Endothelial cell (in vitro differentiated cells): ENCODE measurements at regions not wholly inside any gene's neighbourhood (a gene's known extent, or its start where the extent isn't known, plus 50 kb on each side); places are given as distances from the start of the nearest gene placed in this dataset.
"Not testable (repeated sequence)": the region's sequence is repeated elsewhere in the genome, so short reads cannot be mapped to it uniquely, and the experiment has no call there.

Source experiments
- DNase-seq: peaks from one replicate; pipeline ENCODE4 v3.0.0; 2021; ENCODE audit warnings: low spot score
- H3K27ac Mint-ChIP-seq: one replicate; pipeline ENCODE4 v1.8.0; 2021; ENCODE audit warnings: mixed read lengths, inconsistent platforms; ENCODE audit not compliant: unreplicated experiment
- H3K27me3 Mint-ChIP-seq: one replicate; pipeline ENCODE4 v1.8.0; 2021; ENCODE audit warnings: mild to moderate bottlenecking, moderate library complexity, mixed read lengths, inconsistent platforms; ENCODE audit not compliant: unreplicated experiment
- H3K36me3 Mint-ChIP-seq: one replicate; pipeline ENCODE4 v1.8.0; 2021; ENCODE audit warnings: mild to moderate bottlenecking, low read depth, mixed read lengths, inconsistent platforms; ENCODE audit not compliant: unreplicated experiment
- H3K4me1 Mint-ChIP-seq: one replicate; pipeline ENCODE4 v1.8.0; 2021; ENCODE audit warnings: mild to moderate bottlenecking, mixed read lengths, inconsistent platforms; ENCODE audit not compliant: unreplicated experiment
- H3K4me3 Mint-ChIP-seq: one replicate; pipeline ENCODE4 v1.8.0; 2021; ENCODE audit warnings: mild to moderate bottlenecking, mixed read lengths, inconsistent platforms; ENCODE audit not compliant: unreplicated experiment
- H3K9me3 Mint-ChIP-seq: one replicate; pipeline ENCODE4 v1.8.0; 2021; ENCODE audit warnings: mixed read lengths, inconsistent platforms; ENCODE audit not compliant: unreplicated experiment
- CTCF ChIP-seq: fragments of 200-600 bp; sonication (generic); IDR thresholded peaks from one replicate; pipeline ENCODE4 v1.5.0; 2021; ENCODE audit warnings: antibody characterized with exemption; ENCODE audit not compliant: unreplicated experiment

- no peaks in the 10 kb centered on the region for H3K9me3 Mint-ChIP-seq
- H3K4me3 Mint-ChIP-seq = no peak overlapping the region
- DNase-seq = no peak
- H3K27ac Mint-ChIP-seq = no peak overlapping the region
- no peak for TF ChIP-seq CTCF
- no peaks in the 10 kb centered on the region for H3K4me1 Mint-ChIP-seq
- no peaks in the 10 kb centered on the region for H3K36me3 Mint-ChIP-seq
- no peaks in the 10 kb centered on the region for H3K27me3 Mint-ChIP-seq
Observed at GRCh38 chr6:78744144-78744543, 123.2 kb upstream of the IRAK1BP1 start.

- no peaks in the 10 kb centered on the region for H3K27me3 Mint-ChIP-seq
- no peaks in the 10 kb centered on the region for H3K36me3 Mint-ChIP-seq
- no peak for DNase-seq
- H3K4me3 Mint-ChIP-seq = no peak overlapping the region
- H3K9me3 Mint-ChIP-seq = no peaks in the 10 kb centered on the region
- no peak overlapping the region for H3K27ac Mint-ChIP-seq
- no peaks in the 10 kb centered on the region for H3K4me1 Mint-ChIP-seq
- no peak for TF ChIP-seq CTCF
Observed at GRCh38 chr6:78746457-78746856, 120.9 kb upstream of the IRAK1BP1 start.

- TF ChIP-seq CTCF = no peak
- Mint-ChIP-seq H3K4me3 (no peak overlapping the region), H3K9me3 (no peaks in the 10 kb centered on the region), H3K27ac (no peak overlapping the region), H3K27me3 (no peaks in the 10 kb centered on the region), H3K4me1 (no peaks in the 10 kb centered on the region), H3K36me3 (no peaks in the 10 kb centered on the region)
- DNase-seq = no peak
Observed at GRCh38 chr6:78749326-78749725, 118.0 kb upstream of the IRAK1BP1 start.

GRCh38 chr6:78758297-78758798 is 109.0 kb upstream of the IRAK1BP1 start:
- not testable (repeated sequence) for H3K27ac Mint-ChIP-seq, H3K9me3 Mint-ChIP-seq, DNase-seq, H3K27me3 Mint-ChIP-seq, H3K4me1 Mint-ChIP-seq, H3K4me3 Mint-ChIP-seq
- peaks cover 13% of the 10 kb centered on the region for H3K36me3 Mint-ChIP-seq

- TF ChIP-seq CTCF = no peak
- Mint-ChIP-seq H3K27ac (no peak overlapping the region), H3K4me1 (peaks cover 3% of the 10 kb centered on the region), H3K9me3 (no peaks in the 10 kb centered on the region), H3K4me3 (no peak overlapping the region), H3K27me3 (no peaks in the 10 kb centered on the region), H3K36me3 (peaks cover 4% of the 10 kb centered on the region)
- no peak for DNase-seq
Observed at GRCh38 chr6:78768271-78768670, 99.1 kb upstream of the IRAK1BP1 start.

- no peak for TF ChIP-seq CTCF
- Mint-ChIP-seq H3K27ac (no peak overlapping the region), H3K9me3 (no peaks in the 10 kb centered on the region), H3K4me3 (no peak overlapping the region), H3K4me1 (peaks cover 5% of the 10 kb centered on the region), H3K36me3 (peaks cover 4% of the 10 kb centered on the region), H3K27me3 (no peaks in the 10 kb centered on the region)
- no peak for DNase-seq
Observed at GRCh38 chr6:78770765-78771164, 96.6 kb upstream of the IRAK1BP1 start.
